CD14-positive monocyte (primary cell): ENCODE measurements at regions not wholly inside any gene's neighbourhood (a gene's known extent, or its start where the extent isn't known, plus 50 kb on each side); places are given as distances from the start of the nearest gene placed in this dataset.

Source experiments
- DNase-seq, 3 donors: peaks; one replicate each; pipeline ENCODE4 v3.0.0-alpha.2; 2011 to 2022
- H2AFZ ChIP-seq: 2 replicates; pipeline ENCODE4 v1.6.0; 2012; ENCODE audit warnings: mild to moderate bottlenecking, low read depth, low read length, inconsistent platforms; ENCODE audit not compliant: insufficient read depth, poor library complexity, severe bottlenecking
- H3K27ac ChIP-seq, 2 donors: 1 replicate in 1 of 2; 2 replicates in 1 of 2; pipeline ENCODE4 v1.5.1; 2012 to 2013; ENCODE audit warnings: low read length in 2 of 2, control low read depth in 1 of 2, inconsistent platforms in 1 of 2, low read depth in 1 of 2, mild to moderate bottlenecking in 1 of 2
- H3K27me3 ChIP-seq, 2 donors: one replicate each; pipeline versions ENCODE4 v1.6.0 to v1.6.1; 2011 to 2013; ENCODE audit warnings: low read length in 2 of 2; ENCODE audit not compliant: control insufficient read depth in 2 of 2, insufficient read depth in 2 of 2
- H3K36me3 ChIP-seq, 2 donors: replicated peaks in 1 of 2; 1 replicate in 1 of 2; 2 replicates in 1 of 2; pipeline versions ENCODE4 v1.5.1 to v1.6.1; 2012 to 2013; ENCODE audit warnings: low read length in 2 of 2, control low read depth in 1 of 2, inconsistent platforms in 1 of 2, mild to moderate bottlenecking in 1 of 2; ENCODE audit not compliant: insufficient read depth in 2 of 2, control insufficient read depth in 1 of 2
- H3K4me1 ChIP-seq, 2 donors: 1 replicate in 1 of 2; 2 replicates in 1 of 2; pipeline versions ENCODE4 v1.5.1 to v1.6.1; 2012 to 2013; ENCODE audit warnings: low read length in 2 of 2, control low read depth in 1 of 2, inconsistent platforms in 1 of 2, mild to moderate bottlenecking in 1 of 2, moderate library complexity in 1 of 2; ENCODE audit not compliant: insufficient read depth in 2 of 2, control insufficient read depth in 1 of 2
- H3K4me2 ChIP-seq: replicated peaks from 2 replicates; pipeline ENCODE3; 2012; ENCODE audit warnings: low read length, moderate library complexity, mild to moderate bottlenecking; ENCODE audit not compliant: poor library complexity, severe bottlenecking; ENCODE audit errors: extremely low read depth
- H3K4me3 ChIP-seq, 3 experiments: fragments of 200-600 bp in 1 of 3; sonication (generic) in 1 of 3; replicated peaks in 1 of 3; 1 replicate in 2 of 3; 2 replicates in 1 of 3; pipeline ENCODE4 v1.5.1; 2011 to 2013; ENCODE audit warnings: low read length in 3 of 3, mild to moderate bottlenecking in 3 of 3, control low read depth in 2 of 3, low read depth in 2 of 3, inconsistent platforms in 1 of 3, moderate library complexity in 1 of 3
- H3K79me2 ChIP-seq: 2 replicates; pipeline ENCODE4 v1.6.0; 2012; ENCODE audit warnings: mild to moderate bottlenecking, control low read depth, inconsistent platforms, low read length, moderate library complexity; ENCODE audit not compliant: insufficient read depth
- H3K9ac ChIP-seq: 2 replicates; pipeline ENCODE4 v1.6.0; 2017; ENCODE audit warnings: low read length, mild to moderate bottlenecking; ENCODE audit not compliant: insufficient read depth, poor library complexity, severe bottlenecking
- H3K9me3 ChIP-seq, 2 donors: replicated peaks in 1 of 2; 1 replicate in 1 of 2; 2 replicates in 1 of 2; pipeline versions ENCODE4 v1.5.1 to v1.6.1; 2012 to 2013; ENCODE audit warnings: low read length in 2 of 2, control low read depth in 1 of 2; ENCODE audit not compliant: control insufficient read depth in 1 of 2, insufficient read depth in 1 of 2
- H4K20me1 ChIP-seq: 2 replicates; pipeline ENCODE4 v1.6.0; 2012; ENCODE audit warnings: mild to moderate bottlenecking, low read length, control low read depth, moderate library complexity; ENCODE audit not compliant: insufficient read depth
- H3K27ac Mint-ChIP-seq, 7 donors: one replicate each; pipeline ENCODE4 v1.8.0; 2020; ENCODE audit warnings: mild to moderate bottlenecking in 7 of 7, mixed read lengths in 7 of 7, moderate library complexity in 6 of 7, inconsistent platforms in 2 of 7
- H3K27me3 Mint-ChIP-seq, 3 donors: one replicate each; pipeline ENCODE4 v1.8.0; 2021 to 2022; ENCODE audit warnings: low read depth in 3 of 3, mild to moderate bottlenecking in 3 of 3, mixed read lengths in 3 of 3, moderate library complexity in 3 of 3, inconsistent platforms in 1 of 3
- H3K36me3 Mint-ChIP-seq, 2 donors: one replicate each; pipeline ENCODE4 v1.8.0; 2020; ENCODE audit warnings: mixed read lengths in 2 of 2, inconsistent platforms in 1 of 2, mild to moderate bottlenecking in 1 of 2
- H3K4me1 Mint-ChIP-seq: one replicate; pipeline ENCODE4 v1.8.0; 2020; ENCODE audit warnings: mild to moderate bottlenecking, mixed read lengths
- H3K4me3 Mint-ChIP-seq, 2 donors: one replicate each; pipeline ENCODE4 v1.8.0; 2020; ENCODE audit warnings: mild to moderate bottlenecking in 2 of 2, mixed read lengths in 2 of 2, moderate library complexity in 1 of 2
- H3K9me3 Mint-ChIP-seq, 7 donors: one replicate each; pipeline ENCODE4 v1.8.0; 2020 to 2022; ENCODE audit warnings: mixed read lengths in 7 of 7, mild to moderate bottlenecking in 6 of 7, moderate library complexity in 6 of 7, inconsistent platforms in 2 of 7
- CTCF ChIP-seq: fragments of 200-600 bp; IDR thresholded peaks from one replicate; pipeline ENCODE4 v1.8.0; 2022; ENCODE audit warnings: antibody characterized with exemption, mild to moderate bottlenecking
- WGBS: methylation state at CpG from one replicate; pipeline ENCODE4 v1.1.5; 2013; ENCODE audit warnings: missing lambda C conversion rate; ENCODE audit not compliant: insufficient coverage; 5-methylcytosine and 5-hydroxymethylcytosine counted together
- intact Hi-C, 2 donors: fragments of 100-400 bp; cut with micrococcal nuclease; formaldehyde crosslinking; loops; one replicate each; pipeline versions ENCODE4 v1.15.0 to v1.15.1; 2023

- Histone ChIP-seq H3K4me3 (no peak overlapping the region), H3K4me2 (no peak overlapping the region), H2AFZ (no peak overlapping the region), H3K4me1 (peaks cover 24 to 33% of the 10 kb centered on the region in 2 donors), H4K20me1 (no peaks in the 10 kb centered on the region), H3K27ac (no peak overlapping the region), H3K9me3 (no peaks in the 10 kb centered on the region), H3K79me2 (no peaks in the 10 kb centered on the region), H3K27me3 (no peaks in the 10 kb centered on the region), H3K9ac (no peak overlapping the region), H3K36me3 (no peaks in the 10 kb centered on the region)
- WGBS = 83% methylated on average over 1 of the region's 5 CpGs
- intact Hi-C loops = no loop called here
- peak overlapping the region in 1 of 7 donors; percentile 19 for H3K27ac Mint-ChIP-seq
- no peak overlapping the region for H3K4me3 Mint-ChIP-seq
- peak in 2 of 3 donors; percentile 36 to 37 for DNase-seq
- no peaks in the 10 kb centered on the region for H3K36me3 Mint-ChIP-seq
- H3K27me3 Mint-ChIP-seq = no peaks in the 10 kb centered on the region
- no peak for TF ChIP-seq CTCF
- peaks cover 0 to 6% (median 3%) of the 10 kb centered on the region in 7 donors for H3K9me3 Mint-ChIP-seq
- H3K4me1 Mint-ChIP-seq = peaks cover 36% of the 10 kb centered on the region
These were observed 216.2 kb downstream of the ENC1 start for GRCh38 chr5:74424162-74424868.

DNA sequence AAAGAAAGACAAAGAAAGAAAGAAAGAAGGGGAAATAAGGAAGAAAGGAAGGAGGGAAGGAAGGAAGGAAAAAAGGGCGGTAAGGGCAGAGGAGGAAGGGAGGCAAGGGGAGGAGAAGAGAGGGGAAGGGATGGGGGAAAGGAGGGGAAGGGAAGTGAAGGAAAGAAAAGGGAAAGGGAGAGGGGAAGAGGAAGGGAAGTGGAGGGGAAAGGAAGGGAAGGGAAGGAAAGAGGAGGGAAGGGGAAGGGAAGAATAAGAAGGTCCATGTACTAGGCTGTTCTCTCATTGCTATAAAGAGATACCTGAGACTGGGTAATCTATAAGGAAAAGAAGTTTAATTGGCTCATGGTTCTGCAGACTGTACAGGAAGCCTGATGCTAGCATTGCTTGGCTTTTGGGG lies 217.1 kb downstream of the ENC1 start:
- TF ChIP-seq CTCF = no peak
- intact Hi-C loops = no loop called here
- H4K20me1 ChIP-seq = no peaks in the 10 kb centered on the region
- no peak overlapping the region for H3K9ac ChIP-seq
- H3K4me2 ChIP-seq = no peak overlapping the region
- 69% methylated on average over 1 of the region's 1 CpG for WGBS
- H3K4me3 Mint-ChIP-seq = no peak overlapping the region
- H3K36me3 ChIP-seq = no peaks in the 10 kb centered on the region
- peak overlapping the region in 1 of 7 donors; percentile 82 for H3K27ac Mint-ChIP-seq
- H3K4me1 ChIP-seq = peaks cover 24 to 33% of the 10 kb centered on the region in 2 donors
- H2AFZ ChIP-seq = no peak overlapping the region
- no peak overlapping the region for H3K4me3 ChIP-seq
- H3K79me2 ChIP-seq = no peaks in the 10 kb centered on the region
- H3K27ac ChIP-seq = no peak overlapping the region
- no peaks in the 10 kb centered on the region for H3K27me3 ChIP-seq
- no peaks in the 10 kb centered on the region for H3K27me3 Mint-ChIP-seq
- H3K4me1 Mint-ChIP-seq = peaks cover 36% of the 10 kb centered on the region
- H3K36me3 Mint-ChIP-seq = no peaks in the 10 kb centered on the region
- peaks cover 0 to 6% (median 3%) of the 10 kb centered on the region in 7 donors for H3K9me3 Mint-ChIP-seq
- H3K9me3 ChIP-seq = no peaks in the 10 kb centered on the region
- DNase-seq = no peak
